NB4 (cell line): ENCODE measurements at regions not wholly inside any gene's neighbourhood (a gene's known extent, or its start where the extent isn't known, plus 50 kb on each side); places are given as distances from the start of the nearest gene placed in this dataset.

Experiments used
- DNase-seq: peaks from one replicate; pipeline ENCODE4 v3.0.0; 2010; ENCODE audit warnings: low read depth
- H3K4me3 ChIP-seq: one replicate; pipeline ENCODE4 v1.5.1; 2011; ENCODE audit warnings: mild to moderate bottlenecking, low read depth, low read length, moderate library complexity
- CTCF ChIP-seq: IDR thresholded peaks from one replicate; pipeline ENCODE4 v1.5.1; 2012; ENCODE audit warnings: low read depth, low read length
- MAX ChIP-seq: IDR thresholded peaks from 2 replicates; pipeline ENCODE4 v1.6.1; 2011; ENCODE audit warnings: low read depth, low read length
- MYC ChIP-seq: IDR thresholded peaks from 2 replicates; pipeline ENCODE4 v1.6.1; 2011; ENCODE audit warnings: low read depth, low read length
- POLR2A ChIP-seq: IDR thresholded peaks from 2 replicates; pipeline ENCODE4 v1.6.1; 2011; ENCODE audit warnings: mild to moderate bottlenecking; ENCODE audit not compliant: insufficient read length; ENCODE audit errors: extremely low read depth

GRCh38 chr5:175803736-175804454 lies 67.5 kb upstream of the CPLX2 start:
- no peak for DNase-seq
- H3K4me3 ChIP-seq, result no peak overlapping the region
- no peak for TF ChIP-seq MAX
- no peak for TF ChIP-seq MYC
- TF ChIP-seq CTCF, result no peak
- TF ChIP-seq POLR2A, result no peak

GRCh38 chr5:175805256-175806011 lies 65.9 kb upstream of the CPLX2 start:
- TF ChIP-seq MYC (no peak), POLR2A (no peak), CTCF (no peak), MAX (no peak)
- DNase-seq, result no peak
- H3K4me3 ChIP-seq, result no peak overlapping the region

- no peak for TF ChIP-seq MYC
- TF ChIP-seq POLR2A, result no peak
- TF ChIP-seq MAX, result no peak
- TF ChIP-seq CTCF, result no peak
- H3K4me3 ChIP-seq, result no peak overlapping the region
- DNase-seq, result no peak
Observed at GRCh38 chr5:175808711-175809110, 62.7 kb upstream of the CPLX2 start.

GRCh38 chr5:175809531-175810121 lies 61.8 kb upstream of the CPLX2 start:
- TF ChIP-seq POLR2A, result no peak
- TF ChIP-seq CTCF, result no peak
- no peak for TF ChIP-seq MAX
- no peak for TF ChIP-seq MYC
- H3K4me3 ChIP-seq, result no peak overlapping the region
- DNase-seq, result no peak

GRCh38 chr5:175810457-175810856 lies 60.9 kb upstream of the CPLX2 start:
- TF ChIP-seq CTCF (no peak), MAX (no peak), POLR2A (no peak), MYC (no peak)
- H3K4me3 ChIP-seq, result no peak overlapping the region
- DNase-seq, result no peak
